ENCODE measurements at regions not wholly inside any gene's neighbourhood (a gene's known extent, or its start where the extent isn't known, plus 50 kb on each side); places are given as distances from the start of the nearest gene placed in this dataset.
A peak's percentile ranks its signal among the peaks of the same experiment; 100 is the strongest.

- Histone ChIP-seq H3K4me3 (peak overlapping the region; percentile 33 to 69 (median 58)), H3K9me3 (no peaks in the 10 kb centered on the region), H3K4me1 (peaks cover 0 to 15% (median 2%) of the 10 kb centered on the region in 12 donors), H3K36me3 (no peaks in the 10 kb centered on the region), H3K27me3 (peaks cover 0 to 14% (median 0%) of the 10 kb centered on the region in 9 donors), H3K27ac (peak overlapping the region in 10 of 12 donors; percentile 8 to 82 (median 68))
- intact Hi-C loops (cut with DNase I): loop anchor here (2.0 to 10.0 kb wide), 8 partner anchors 127 to 565 kb away; partner anchors contain the start of gene DLL1 (in 7 of the 10)
- TF ChIP-seq CTCF (IDR thresholded peaks at IDR 0.05): peak; percentile 31 to 80 (median 68)
- no peak for TF ChIP-seq POLR2A (IDR thresholded peaks at IDR 0.05)
- DNase-seq (peak in 3 of 5 donors; percentile 41 to 59 (median 48)), ATAC-seq (peak in 3 of 4 donors; percentile 77 to 91 (median 83))
- 6 to 10% (median 6%) methylated on average over 37 to 75 of the region's 75 CpGs for WGBS, 4 donors
Observed at GRCh38 chr6:169961772-169962561, 210.5 kb downstream of the ERMARD start.

- whole genome bisulfite sequencing, 4 donors: 88 to 94% (median 91%) methylated on average over 6 to 12 of the region's 12 CpGs
- Histone ChIP-seq H3K27me3 (peaks cover 0 to 14% (median 0%) of the 10 kb centered on the region in 9 donors), H3K4me1 (peaks cover 0 to 15% (median 2%) of the 10 kb centered on the region in 12 donors), H3K9me3 (no peaks in the 10 kb centered on the region), H3K27ac (no peak overlapping the region), H3K36me3 (no peaks in the 10 kb centered on the region), H3K4me3 (no peak overlapping the region)
- intact Hi-C loops (cut with DNase I): loop anchor here (2.0 to 10.0 kb wide), 8 partner anchors 126 to 566 kb away; partner anchors contain the start of gene DLL1 (in 7 of the 10)
- DNase-seq (peak in 1 of 5 donors; percentile 4), ATAC-seq (no peak)
- TF ChIP-seq POLR2A (IDR thresholded peaks at IDR 0.05) (no peak), CTCF (IDR thresholded peaks at IDR 0.05) (no peak)
Observed at GRCh38 chr6:169960886-169961611, 209.6 kb downstream of the ERMARD start.

- no peaks in the 10 kb centered on the region for H3K36me3 ChIP-seq
- WGBS, 4 donors: 89 to 94% (median 91%) methylated on average over 10 of the region's 10 CpGs
- no peak overlapping the region for H3K27ac ChIP-seq
- no peak for ATAC-seq
- H3K4me1 ChIP-seq: peaks cover 0 to 15% (median 2%) of the 10 kb centered on the region in 12 donors
- TF ChIP-seq CTCF (IDR thresholded peaks at IDR 0.05) (no peak), POLR2A (IDR thresholded peaks at IDR 0.05) (no peak)
- H3K4me3 ChIP-seq: no peak overlapping the region
- peaks cover 0 to 14% (median 0%) of the 10 kb centered on the region in 9 donors for H3K27me3 ChIP-seq
- DNase-seq: peak in 1 of 5 donors; percentile 2
- no peaks in the 10 kb centered on the region for H3K9me3 ChIP-seq
- intact Hi-C loops (cut with DNase I): loop anchor here (2.0 to 10.0 kb wide), 8 partner anchors 126 to 567 kb away; partner anchors contain the start of gene DLL1 (in 7 of the 10)
Observed at GRCh38 chr6:169960521-169960885, 209.1 kb downstream of the ERMARD start.

GRCh38 chr6:169960003-169960344 is 208.6 kb downstream of the ERMARD start:
- intact Hi-C loops (cut with DNase I): loop anchor here (2.0 to 10.0 kb wide), 8 partner anchors 125 to 567 kb away; partner anchors contain the start of gene DLL1 (in 7 of the 10)
- H3K4me1 ChIP-seq: peaks cover 0 to 15% (median 2%) of the 10 kb centered on the region in 12 donors
- no peak for TF ChIP-seq CTCF (IDR thresholded peaks at IDR 0.05)
- no peaks in the 10 kb centered on the region for H3K36me3 ChIP-seq
- no peaks in the 10 kb centered on the region for H3K9me3 ChIP-seq
- WGBS, 4 donors: 77 to 96% (median 95%) methylated on average over 4 of the region's 4 CpGs
- H3K27me3 ChIP-seq: peaks cover 0 to 14% (median 0%) of the 10 kb centered on the region in 9 donors
- no peak for ATAC-seq
- H3K4me3 ChIP-seq: no peak overlapping the region
- no peak overlapping the region for H3K27ac ChIP-seq
- DNase-seq: no peak
